Peyer's patch (tissue), 4 donors: ENCODE measurements at regions not wholly inside any gene's neighbourhood (a gene's known extent, or its start where the extent isn't known, plus 50 kb on each side); places are given as distances from the start of the nearest gene placed in this dataset.
"Not testable (repeated sequence)": the region's sequence is repeated elsewhere in the genome, so short reads cannot be mapped to it uniquely, and the experiment has no call there.

Source experiments
- DNase-seq, 3 donors: peaks; one replicate each; pipeline ENCODE4 v3.0.0-alpha.2; 2017 to 2019
- H3K27ac ChIP-seq, 4 donors: fragments of 200-600 bp; sonication (generic); one replicate each; pipeline ENCODE4 v1.5.1; 2016 to 2019
- H3K27me3 ChIP-seq, 2 donors: fragments of 200-600 bp; sonication (generic); one replicate each; pipeline ENCODE4 v1.5.1; 2019
- H3K36me3 ChIP-seq, 3 donors: fragments of 200-600 bp; sonication (generic); one replicate each; pipeline ENCODE4 v1.5.1; 2016 to 2019
- H3K4me1 ChIP-seq, 4 donors: fragments of 200-600 bp; sonication (generic); one replicate each; pipeline ENCODE4 v1.5.1; 2016 to 2019
- H3K4me3 ChIP-seq, 4 donors: fragments of 200-600 bp; sonication (generic); 1 replicate in 3 of 4; 2 replicates in 1 of 4; pipeline ENCODE4 v1.5.1; 2016 to 2019; ENCODE audit warnings: mild to moderate bottlenecking in 1 of 4
- H3K9me3 ChIP-seq, 4 donors: fragments of 200-600 bp; sonication (generic); one replicate each; pipeline ENCODE4 v1.5.1; 2016 to 2019; ENCODE audit warnings: mild to moderate bottlenecking in 1 of 4
- CTCF ChIP-seq, 6 experiments: fragments of 450-650 bp in 4 of 6; fragments of 200-600 bp in 2 of 6; sonication (generic) in 1 of 6; IDR thresholded peaks; one replicate each; pipeline ENCODE4 v1.5.1; 2017 to 2019; ENCODE audit warnings: antibody characterized with exemption in 6 of 6, mild to moderate bottlenecking in 3 of 6, moderate library complexity in 1 of 6
- POLR2A ChIP-seq, 2 donors: fragments of 450-650 bp; IDR thresholded peaks; one replicate each; pipeline ENCODE4 v1.5.1; 2017; ENCODE audit warnings: antibody characterized with exemption in 2 of 2, mild to moderate bottlenecking in 2 of 2, moderate library complexity in 2 of 2

GRCh38 chr6:27049863-27050781, 197.4 kb upstream of the PRSS16 start:
- DNase-seq = no peak

GRCh38 chr6:27052082-27052730, 195.3 kb upstream of the PRSS16 start:
- not testable (repeated sequence) for H3K27me3 ChIP-seq, DNase-seq, H3K27ac ChIP-seq, H3K9me3 ChIP-seq, H3K4me1 ChIP-seq, H3K36me3 ChIP-seq, H3K4me3 ChIP-seq

More at GRCh38 chr6:27049863-27050781, 197.4 kb upstream of the PRSS16 start:
- TF ChIP-seq POLR2A (IDR thresholded peaks at IDR 0.05) = no peak
- TF ChIP-seq CTCF (IDR thresholded peaks at IDR 0.05) = no peak
- Histone ChIP-seq H3K27ac (no peak overlapping the region), H3K9me3 (no peaks in the 10 kb centered on the region), H3K4me3 (no peak overlapping the region), H3K36me3 (no peaks in the 10 kb centered on the region), H3K4me1 (no peaks in the 10 kb centered on the region), H3K27me3 (no peaks in the 10 kb centered on the region)

GRCh38 chr6:27052731-27053082, 194.8 kb upstream of the PRSS16 start:
- no peak for DNase-seq
- Histone ChIP-seq H3K27me3 (no peaks in the 10 kb centered on the region), H3K4me1 (no peaks in the 10 kb centered on the region), H3K4me3 (no peak overlapping the region), H3K9me3 (no peaks in the 10 kb centered on the region), H3K27ac (no peak overlapping the region), H3K36me3 (no peaks in the 10 kb centered on the region)
- TF ChIP-seq CTCF (IDR thresholded peaks at IDR 0.05) (no peak), POLR2A (IDR thresholded peaks at IDR 0.05) (no peak)

- no peak overlapping the region for H3K27ac ChIP-seq
- H3K4me3 ChIP-seq = no peak overlapping the region
- DNase-seq = no peak
- H3K36me3 ChIP-seq = no peaks in the 10 kb centered on the region
- H3K9me3 ChIP-seq = no peaks in the 10 kb centered on the region
- H3K27me3 ChIP-seq = no peaks in the 10 kb centered on the region
- H3K4me1 ChIP-seq = no peaks in the 10 kb centered on the region
- TF ChIP-seq CTCF (IDR thresholded peaks at IDR 0.05) (no peak), POLR2A (IDR thresholded peaks at IDR 0.05) (no peak)
These were observed 193.8 kb upstream of the PRSS16 start for GRCh38 chr6:27053738-27054137.

GRCh38 chr6:27056615-27057014, 190.9 kb upstream of the PRSS16 start:
- DNase-seq = no peak
- no peak for TF ChIP-seq CTCF (IDR thresholded peaks at IDR 0.05)
- TF ChIP-seq POLR2A (IDR thresholded peaks at IDR 0.05) = no peak
- Histone ChIP-seq H3K9me3 (no peaks in the 10 kb centered on the region), H3K36me3 (no peaks in the 10 kb centered on the region), H3K27me3 (no peaks in the 10 kb centered on the region), H3K4me1 (no peaks in the 10 kb centered on the region), H3K27ac (no peak overlapping the region), H3K4me3 (no peak overlapping the region)
